ENCODE measurements at regions not wholly inside any gene's neighbourhood (a gene's known extent, or its start where the extent isn't known, plus 50 kb on each side); places are given as distances from the start of the nearest gene placed in this dataset.

GRCh38 chr10:31120961-31121685 is 89.5 kb upstream of the ZNF438 start:
- no peak for DNase-seq
- whole genome bisulfite sequencing, 2 donors: 64 to 78% methylated on average over 7 of the region's 7 CpGs
- Histone ChIP-seq H3K4me1 (peaks cover 0 to 4% (median 0%) of the 10 kb centered on the region in 4 donors), H3K36me3 (no peaks in the 10 kb centered on the region), H3K4me3 (no peak overlapping the region), H3K27me3 (no peaks in the 10 kb centered on the region), H3K27ac (peak overlapping the region in 1 of 4 donors; percentile 4), H3K9me3 (no peaks in the 10 kb centered on the region)
- TF ChIP-seq EP300 (IDR thresholded peaks at IDR 0.05) (no peak), POLR2A (IDR thresholded peaks at IDR 0.05) (no peak), CTCF (IDR thresholded peaks at IDR 0.05) (no peak), POLR2AphosphoS5 (IDR thresholded peaks at IDR 0.05) (no peak)
- intact Hi-C loops (cut with DNase I): no loop called here

DNA sequence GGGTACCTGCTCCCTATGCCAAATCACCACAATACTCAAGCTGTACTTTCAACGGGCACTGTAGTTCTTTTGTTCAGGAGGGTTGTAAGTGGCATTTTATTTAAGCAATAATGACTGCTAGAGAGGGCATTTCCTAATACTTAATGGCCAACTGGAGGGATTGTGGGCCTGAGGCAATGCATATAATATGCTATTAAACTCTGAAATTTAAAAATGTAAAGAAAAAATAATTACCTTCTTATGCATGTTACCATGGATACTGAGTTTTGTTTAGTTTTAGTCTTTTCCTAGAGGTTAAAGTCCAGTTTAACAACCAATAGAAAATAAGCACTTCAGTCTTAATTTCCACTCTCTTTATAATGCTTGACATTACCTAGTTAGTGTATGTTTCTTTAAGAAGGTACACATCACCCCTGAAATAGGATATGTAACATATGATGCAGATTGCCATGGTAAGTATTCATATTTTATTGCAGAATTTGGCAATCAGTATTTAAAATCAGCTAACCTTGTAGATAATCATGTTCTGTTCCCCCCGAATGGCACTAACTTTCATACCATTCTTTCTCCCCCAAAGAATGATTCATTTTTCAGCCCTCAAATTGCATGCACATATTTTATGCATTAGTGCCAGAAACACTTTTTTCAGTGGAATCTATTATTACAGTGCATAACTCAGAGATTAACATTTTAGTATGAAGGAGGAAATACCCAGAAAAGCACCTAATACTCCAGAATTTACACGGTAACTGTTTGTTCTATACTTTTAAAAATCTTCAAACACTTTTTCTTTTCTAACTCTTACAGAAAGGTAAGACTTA is 90.3 kb upstream of the ZNF438 start:
- no peak for DNase-seq
- H3K4me3 ChIP-seq: no peak overlapping the region
- H3K27me3 ChIP-seq: no peaks in the 10 kb centered on the region
- peaks cover 0 to 4% (median 0%) of the 10 kb centered on the region in 4 donors for H3K4me1 ChIP-seq
- H3K27ac ChIP-seq: no peak overlapping the region
- intact Hi-C loops (cut with DNase I): no loop called here
- TF ChIP-seq CTCF (IDR thresholded peaks at IDR 0.05): no peak
- H3K9me3 ChIP-seq: no peaks in the 10 kb centered on the region
- 70 to 73% methylated on average over 3 of the region's 3 CpGs for WGBS, 2 donors
- no peaks in the 10 kb centered on the region for H3K36me3 ChIP-seq

- H3K27me3 ChIP-seq: no peaks in the 10 kb centered on the region
- no peaks in the 10 kb centered on the region for H3K36me3 ChIP-seq
- no peak overlapping the region for H3K4me3 ChIP-seq
- peaks cover 0 to 7% (median 5%) of the 10 kb centered on the region in 4 donors for H3K4me1 ChIP-seq
- no peak overlapping the region for H3K27ac ChIP-seq
- WGBS, 2 donors: 95% methylated on average over 6 of the region's 6 CpGs
- H3K9me3 ChIP-seq: no peaks in the 10 kb centered on the region
- DNase-seq: no peak
- TF ChIP-seq EP300 (IDR thresholded peaks at IDR 0.05) (no peak), CTCF (IDR thresholded peaks at IDR 0.05) (no peak), POLR2A (IDR thresholded peaks at IDR 0.05) (no peak), POLR2AphosphoS5 (IDR thresholded peaks at IDR 0.05) (no peak)
- intact Hi-C loops (cut with DNase I): no loop called here
Measured at GRCh38 chr10:31123946-31124345, 92.3 kb upstream of the ZNF438 start.

DNA sequence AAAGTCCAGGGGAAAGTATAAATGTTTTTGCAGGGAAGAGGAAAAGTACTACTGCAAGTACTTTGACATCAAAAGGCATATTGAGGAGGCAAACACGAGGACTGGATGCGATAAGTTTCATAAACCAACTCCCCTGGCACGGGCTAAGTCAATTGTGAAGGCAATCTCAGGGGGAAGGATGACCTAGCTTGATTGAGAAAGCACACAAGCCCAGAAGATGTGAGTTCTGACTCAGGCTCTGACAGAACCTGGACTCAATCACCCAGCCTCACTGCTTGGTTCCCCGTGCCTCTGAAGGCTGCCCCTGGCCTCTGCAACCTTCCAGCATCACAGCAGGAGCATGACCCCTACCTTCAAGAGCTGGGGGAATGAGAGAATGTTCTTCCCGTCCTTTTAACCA is 93.2 kb upstream of the ZNF438 start:
- TF ChIP-seq POLR2AphosphoS5 (IDR thresholded peaks at IDR 0.05) (no peak), POLR2A (IDR thresholded peaks at IDR 0.05) (no peak), EP300 (IDR thresholded peaks at IDR 0.05) (no peak), CTCF (IDR thresholded peaks at IDR 0.05) (no peak)

More for the DNA sequence above, 93.2 kb upstream of the ZNF438 start:
- no peaks in the 10 kb centered on the region for H3K27me3 ChIP-seq
- peaks cover 0 to 16% (median 12%) of the 10 kb centered on the region in 4 donors for H3K4me1 ChIP-seq
- 78 to 83% methylated on average over 5 of the region's 5 CpGs for WGBS, 2 donors
- no peak overlapping the region for H3K4me3 ChIP-seq
- no peak overlapping the region for H3K27ac ChIP-seq
- intact Hi-C loops (cut with DNase I): no loop called here
- DNase-seq: no peak
- no peaks in the 10 kb centered on the region for H3K9me3 ChIP-seq
- H3K36me3 ChIP-seq: no peaks in the 10 kb centered on the region

All from sigmoid colon (tissue), 6 donors.